T-helper 1 cell (primary cell): ENCODE measurements at regions not wholly inside any gene's neighbourhood (a gene's known extent, or its start where the extent isn't known, plus 50 kb on each side); places are given as distances from the start of the nearest gene placed in this dataset.

Experiments used
- DNase-seq, 5 donors: peaks; one replicate each; pipeline ENCODE4 v3.0.0-alpha.2; 2012 to 2020

DNA sequence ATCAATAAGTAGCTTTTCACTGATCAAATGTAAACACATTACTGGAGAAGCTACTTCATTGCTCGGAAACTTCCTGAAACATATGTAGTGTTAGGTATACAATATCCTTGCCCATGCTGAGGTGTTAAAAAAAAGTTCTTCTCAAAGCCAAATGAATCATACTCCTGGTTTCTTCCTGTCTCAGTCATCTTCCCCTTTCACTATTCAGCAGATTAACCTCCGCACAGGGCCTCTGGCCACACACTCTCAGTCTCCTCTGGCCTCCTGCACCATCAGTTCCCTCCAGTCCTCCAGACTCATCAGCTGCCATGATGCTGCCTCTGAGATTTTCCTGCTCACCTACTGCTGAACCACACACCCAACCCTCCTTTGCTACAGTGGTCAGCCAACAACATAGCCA is 70.5 kb upstream of the BOC start:
- DNase-seq: no peak

DNA sequence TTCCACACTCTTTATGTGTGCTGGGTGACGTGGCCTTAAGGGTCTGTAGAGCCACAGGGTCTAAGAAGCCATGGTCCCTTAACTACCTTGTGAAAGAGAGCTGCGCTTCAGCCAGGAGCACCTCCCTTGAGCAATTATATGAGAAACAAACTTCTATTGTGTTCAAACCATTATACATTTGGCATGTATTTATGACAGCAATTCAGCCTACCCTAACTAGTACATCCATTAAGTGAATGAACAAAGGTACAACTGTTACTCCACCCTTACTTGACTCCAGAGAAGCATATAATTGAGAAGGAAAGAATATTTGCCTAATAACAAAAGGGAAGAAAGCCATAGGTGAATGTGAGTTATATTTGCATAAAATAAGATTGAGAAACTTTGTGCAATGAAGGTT is 69.8 kb upstream of the BOC start:
- DNase-seq: no peak

DNA sequence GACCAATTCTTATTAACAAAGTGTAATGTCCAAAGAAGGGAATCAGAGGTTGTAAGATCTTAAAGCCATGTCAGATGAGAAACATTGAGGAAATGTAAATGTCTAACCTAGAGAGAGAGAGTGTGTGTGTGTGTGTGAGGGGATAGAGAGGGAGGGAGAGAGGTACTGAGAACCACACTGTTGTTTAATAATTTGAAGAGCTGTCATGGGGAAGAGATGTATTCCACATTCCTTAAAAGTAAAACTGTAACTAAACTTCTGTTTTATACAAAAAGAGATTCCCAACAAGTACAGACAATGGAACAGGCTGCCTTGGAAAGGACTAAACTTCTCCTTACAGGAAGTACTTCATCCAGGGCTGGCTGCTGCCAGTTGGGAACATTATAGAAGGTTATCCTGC is 68.9 kb upstream of the BOC start:
- DNase-seq: no peak

DNA sequence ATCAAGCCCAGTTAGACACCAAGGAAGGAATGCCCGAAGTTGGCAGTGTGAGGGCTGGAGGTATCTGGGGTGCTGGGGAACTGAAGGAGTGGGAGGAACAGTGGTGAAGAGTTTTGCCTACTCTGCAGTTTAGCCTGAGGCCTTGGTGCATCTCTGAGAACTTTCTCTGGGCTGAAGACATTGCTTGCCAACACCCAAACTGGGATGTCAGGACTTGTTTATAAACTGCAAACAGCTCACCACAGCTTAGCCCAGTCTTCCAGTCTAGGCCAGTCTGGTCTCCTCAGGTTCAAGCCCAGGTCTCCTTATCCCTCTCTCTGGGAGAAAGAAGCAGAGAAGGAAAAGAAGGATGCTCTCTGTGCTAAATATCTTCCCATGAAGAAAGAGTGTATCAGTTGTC is 68.0 kb upstream of the BOC start:
- DNase-seq: no peak

DNA sequence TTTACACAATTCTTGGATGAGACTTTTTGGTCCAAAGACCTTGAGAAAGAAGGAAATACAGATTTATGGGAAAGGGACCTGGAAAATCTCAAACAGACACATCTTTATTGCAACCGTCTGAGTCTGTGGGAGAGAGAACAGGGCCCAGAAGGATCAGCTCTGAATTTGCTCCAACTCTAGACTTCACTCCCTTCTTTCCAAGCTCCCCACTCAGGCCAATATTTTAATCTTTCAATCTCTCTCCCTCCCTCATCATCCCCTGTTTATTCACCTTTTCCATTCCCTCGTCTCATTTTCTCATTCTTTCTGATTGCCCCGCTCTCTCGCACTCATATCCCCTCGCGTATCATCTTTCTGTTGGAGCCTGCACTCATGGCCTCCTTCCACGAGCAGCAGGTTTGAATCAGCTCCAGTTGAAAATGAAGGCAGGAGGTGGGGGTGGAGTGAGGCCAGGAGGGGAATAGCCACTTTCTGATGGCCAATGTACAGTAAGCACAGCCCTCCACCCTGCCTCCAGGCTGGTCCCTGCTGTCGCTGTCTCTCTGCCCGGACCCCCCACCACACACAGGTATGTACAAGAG is 63.6 kb upstream of the BOC start:
- no peak for DNase-seq

DNA sequence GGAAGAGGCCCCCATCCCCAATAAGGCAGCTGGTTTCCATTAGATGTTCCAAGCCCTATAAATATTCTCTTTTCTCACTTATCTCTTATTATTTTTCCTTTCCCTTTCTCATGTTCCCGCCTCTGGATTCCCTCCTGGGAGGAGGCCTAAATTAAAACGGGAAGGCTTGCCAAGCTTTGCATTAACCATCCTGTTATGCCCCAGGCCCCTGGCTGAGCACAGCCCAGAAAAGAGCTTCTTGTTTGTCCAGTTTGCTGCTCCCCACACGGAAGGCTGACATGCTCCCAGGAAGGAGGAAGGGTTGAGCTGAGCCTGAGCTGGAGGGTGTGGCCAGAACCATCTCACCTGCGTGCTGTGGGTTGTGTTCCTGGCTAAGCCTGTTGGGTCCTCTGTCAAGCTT is 63.1 kb upstream of the BOC start:
- DNase-seq: no peak

DNA sequence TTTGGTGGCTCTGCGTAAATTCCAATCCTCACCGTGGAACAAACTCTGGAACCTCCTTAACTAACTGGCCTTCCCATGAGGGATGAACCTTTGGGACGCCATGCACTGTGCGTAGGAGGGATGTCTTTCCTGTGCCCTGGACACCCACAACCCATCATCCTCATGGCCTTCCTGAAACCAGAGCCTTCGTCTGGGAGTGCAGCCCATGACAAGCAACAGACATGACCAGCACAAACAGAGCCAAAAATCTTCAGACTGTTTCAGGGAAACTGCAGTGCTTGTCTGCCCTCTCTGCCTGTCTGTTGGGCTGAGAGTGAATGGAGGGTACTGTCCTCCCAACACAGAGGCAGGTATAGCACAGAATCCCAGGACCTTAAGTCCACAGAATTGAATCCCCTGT is 61.1 kb upstream of the BOC start:
- no peak for DNase-seq

DNA sequence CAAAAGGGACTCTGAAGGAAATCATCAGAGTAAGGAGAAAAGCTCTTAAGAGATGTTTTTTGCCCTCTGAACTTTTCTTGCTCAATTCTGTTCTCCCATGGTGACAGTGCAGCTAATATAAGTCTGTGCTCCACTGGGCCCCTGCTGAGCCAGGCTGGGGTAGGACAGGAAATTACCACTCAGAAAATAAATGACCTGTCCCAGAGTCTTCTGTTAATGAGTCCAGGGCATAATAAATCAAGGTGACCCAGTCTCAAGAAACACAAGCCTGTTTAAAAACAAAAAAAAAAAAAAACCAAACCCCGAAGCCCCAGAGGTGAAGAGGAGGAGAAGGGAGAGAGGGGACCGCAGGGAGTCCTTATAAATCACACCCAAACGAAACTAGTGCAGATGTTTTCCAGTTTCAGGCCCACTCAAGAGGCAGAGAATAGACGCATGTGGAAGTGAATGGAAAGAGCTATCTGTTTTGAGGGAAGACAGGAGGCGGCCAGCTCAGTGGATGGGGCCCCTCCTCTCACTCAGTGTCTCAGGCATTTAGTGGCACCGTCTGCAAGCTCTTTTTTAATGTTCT is 59.8 kb upstream of the BOC start:
- DNase-seq: no peak

DNA sequence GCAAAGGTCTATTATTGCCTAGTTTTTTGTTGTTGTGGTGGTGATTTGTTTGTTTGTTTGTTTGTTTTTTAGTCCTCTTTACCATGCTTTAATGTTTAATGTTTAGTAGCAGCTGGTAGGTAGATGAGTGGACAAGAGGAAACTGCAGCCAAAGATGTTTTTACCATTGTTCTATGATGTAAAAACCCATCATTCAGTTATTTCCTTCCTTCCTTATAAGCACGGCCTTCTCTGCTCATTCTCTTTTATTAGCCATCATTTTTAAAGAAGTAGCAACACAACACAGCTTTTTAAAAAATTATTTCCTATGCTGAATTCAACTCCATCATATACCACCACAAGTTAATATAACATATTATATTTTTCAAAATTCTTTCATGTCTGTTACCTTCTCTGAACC is 58.5 kb upstream of the BOC start:
- DNase-seq: no peak

DNA sequence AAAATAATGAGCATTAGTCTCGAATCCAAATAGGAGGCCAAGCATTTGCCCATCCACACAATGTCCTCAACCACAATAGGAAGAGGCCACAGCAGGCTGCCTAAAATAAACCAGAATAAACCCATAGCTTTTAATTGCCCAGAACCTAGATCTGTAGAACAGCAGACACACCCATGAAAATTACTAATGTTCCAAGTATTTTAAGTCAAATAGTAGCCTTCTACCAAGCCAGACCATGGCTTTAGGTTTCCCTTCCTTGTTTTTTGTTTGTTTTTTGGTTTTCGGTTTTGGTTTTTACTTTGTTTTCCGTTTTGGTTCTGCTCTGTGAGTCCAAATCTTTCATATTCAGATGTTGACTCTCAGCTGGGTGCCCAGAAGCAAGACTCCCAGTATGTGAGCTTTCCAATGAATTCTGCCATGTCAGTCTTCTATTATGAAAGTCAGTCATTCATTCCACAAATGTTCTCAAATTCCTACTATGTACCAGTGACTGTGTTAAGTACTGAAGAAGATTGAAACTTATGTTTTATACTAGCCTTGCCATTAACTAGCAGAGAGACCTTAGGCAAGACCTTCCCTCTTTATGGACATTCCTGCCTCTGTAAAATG is 57.8 kb upstream of the BOC start:
- DNase-seq: no peak

DNA sequence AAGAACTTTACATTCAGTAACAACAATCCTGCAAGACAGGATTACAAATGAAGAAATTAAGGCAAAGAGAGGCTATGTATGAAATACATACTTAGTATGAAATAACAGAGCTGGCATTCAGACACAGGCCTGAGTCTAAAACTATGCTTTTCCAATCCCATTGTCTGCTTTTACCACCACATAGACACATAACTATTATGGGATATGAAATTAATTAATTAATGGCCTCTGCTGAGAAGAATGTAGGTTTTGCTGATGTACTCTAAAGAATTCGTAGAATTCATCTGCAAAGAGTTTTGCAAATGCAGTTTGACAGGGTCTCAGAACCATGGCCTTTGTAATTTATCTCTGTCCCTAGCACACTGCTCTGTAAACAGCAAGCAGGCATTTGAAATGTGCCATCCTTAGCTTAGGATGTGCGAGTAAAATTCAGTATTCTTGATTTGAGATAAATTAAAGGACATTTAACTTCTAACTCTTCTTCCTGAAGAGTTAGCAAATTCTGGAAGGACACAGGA is 54.5 kb upstream of the BOC start:
- DNase-seq: no peak

DNA sequence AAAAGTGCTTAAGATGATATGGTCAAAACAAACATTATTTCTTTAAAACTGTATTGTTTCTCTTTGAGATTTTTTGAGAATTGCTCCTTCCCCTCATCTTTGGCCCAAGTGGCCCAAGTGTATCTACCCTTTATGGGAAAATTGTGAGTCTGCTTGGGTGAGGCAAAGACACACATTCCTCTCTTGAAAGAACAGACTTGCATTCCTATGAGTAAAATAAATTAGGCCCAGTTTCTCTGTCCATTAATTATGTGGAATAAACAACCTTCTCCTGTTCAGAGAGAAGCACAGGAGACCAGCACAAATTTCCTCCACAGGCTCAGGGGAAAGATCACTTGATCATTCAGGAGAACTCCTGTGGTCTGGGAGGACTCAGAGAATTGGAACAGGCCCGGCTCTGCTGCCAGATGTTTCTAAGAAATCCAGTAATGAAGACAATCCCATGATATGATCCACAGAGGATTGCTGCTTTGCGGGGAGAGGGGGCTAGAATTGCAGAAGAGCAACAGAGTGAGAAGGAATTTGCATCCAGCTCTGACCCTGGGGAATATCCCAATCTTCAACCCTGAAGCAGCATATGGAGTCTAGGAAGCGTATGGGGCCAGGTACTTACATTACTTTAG is 53.8 kb upstream of the BOC start:
- no peak for DNase-seq

DNA sequence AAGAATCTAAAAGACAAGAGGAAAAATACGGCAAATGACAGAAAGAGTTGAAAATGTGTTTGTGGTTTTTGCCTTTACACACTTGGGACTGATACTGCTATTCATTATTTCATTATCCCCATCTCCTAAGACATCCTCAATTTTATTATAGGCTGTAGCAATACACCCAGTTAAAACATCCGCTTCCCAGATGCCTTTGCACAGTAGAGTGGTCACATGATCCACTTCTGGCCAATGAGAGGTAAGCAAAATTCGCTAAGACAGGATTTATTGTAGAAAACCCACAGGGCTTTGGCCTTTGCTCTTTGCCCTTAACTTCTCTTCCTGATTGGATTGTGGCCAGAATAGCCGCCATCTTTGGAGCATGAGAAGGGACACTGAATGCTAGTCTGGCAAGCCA is 53.2 kb upstream of the BOC start:
- no peak for DNase-seq
